Fibroblast of lung (primary cell): ENCODE measurements at regions not wholly inside any gene's neighbourhood (a gene's known extent, or its start where the extent isn't known, plus 50 kb on each side); places are given as distances from the start of the nearest gene placed in this dataset.

ENCODE experiments used
- EZH2 ChIP-seq: IDR thresholded peaks from 2 replicates; pipeline ENCODE4 v1.5.1; 2012; ENCODE audit warnings: low read length, control low read depth, mild to moderate bottlenecking; ENCODE audit errors: missing control alignments
- TF ChIP-seq, protein P1 (sequence below), 2 donors: IDR thresholded peaks in 1 of 2; conservative IDR thresholded peaks in 1 of 2; 1 replicate in 1 of 2; 2 replicates in 1 of 2; pipeline ENCODE4 v1.5.1; 2011 to 2012; ENCODE audit warnings: low read length in 2 of 2, control low read depth in 1 of 2, inconsistent platforms in 1 of 2, low read depth in 1 of 2, mild to moderate bottlenecking in 1 of 2

DNA sequence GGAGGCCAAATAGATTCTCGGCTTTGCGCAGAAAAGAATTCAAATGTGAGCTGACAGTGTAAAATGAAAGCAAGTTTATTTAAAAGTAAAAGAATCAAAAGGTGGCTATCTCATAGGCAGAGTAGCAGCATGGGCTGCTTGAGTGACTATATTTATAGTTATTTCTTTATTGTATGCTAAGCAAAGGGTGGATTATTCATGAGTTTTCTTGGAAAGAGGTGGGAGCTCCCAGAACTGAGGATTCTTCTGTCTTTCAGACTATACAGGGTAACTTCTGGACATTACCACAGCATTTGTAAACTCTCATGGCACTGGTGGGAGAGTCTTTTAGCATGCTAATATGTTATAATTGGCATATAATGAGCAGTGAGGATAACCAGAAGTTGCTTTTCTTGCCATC, 659.9 kb downstream of the RWDD3 start:
- TF ChIP-seq, protein P1, sequence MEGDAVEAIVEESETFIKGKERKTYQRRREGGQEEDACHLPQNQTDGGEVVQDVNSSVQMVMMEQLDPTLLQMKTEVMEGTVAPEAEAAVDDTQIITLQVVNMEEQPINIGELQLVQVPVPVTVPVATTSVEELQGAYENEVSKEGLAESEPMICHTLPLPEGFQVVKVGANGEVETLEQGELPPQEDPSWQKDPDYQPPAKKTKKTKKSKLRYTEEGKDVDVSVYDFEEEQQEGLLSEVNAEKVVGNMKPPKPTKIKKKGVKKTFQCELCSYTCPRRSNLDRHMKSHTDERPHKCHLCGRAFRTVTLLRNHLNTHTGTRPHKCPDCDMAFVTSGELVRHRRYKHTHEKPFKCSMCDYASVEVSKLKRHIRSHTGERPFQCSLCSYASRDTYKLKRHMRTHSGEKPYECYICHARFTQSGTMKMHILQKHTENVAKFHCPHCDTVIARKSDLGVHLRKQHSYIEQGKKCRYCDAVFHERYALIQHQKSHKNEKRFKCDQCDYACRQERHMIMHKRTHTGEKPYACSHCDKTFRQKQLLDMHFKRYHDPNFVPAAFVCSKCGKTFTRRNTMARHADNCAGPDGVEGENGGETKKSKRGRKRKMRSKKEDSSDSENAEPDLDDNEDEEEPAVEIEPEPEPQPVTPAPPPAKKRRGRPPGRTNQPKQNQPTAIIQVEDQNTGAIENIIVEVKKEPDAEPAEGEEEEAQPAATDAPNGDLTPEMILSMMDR (conservative IDR thresholded peaks at IDR 0.05 in 1 of 2, IDR thresholded peaks at IDR 0.05 in 1 of 2; ENCODE audit: low read depth in 1 of 2, low read length in 2 of 2), result no peak
- TF ChIP-seq EZH2, result no peak
